GM12875 (cell line): ENCODE measurements at regions not wholly inside any gene's neighbourhood (a gene's known extent, or its start where the extent isn't known, plus 50 kb on each side); places are given as distances from the start of the nearest gene placed in this dataset.
"Not testable (repeated sequence)": the region's sequence is repeated elsewhere in the genome, so short reads cannot be mapped to it uniquely, and the experiment has no call there.

Experiments used
- H3K4me3 ChIP-seq: one replicate; pipeline ENCODE4 v1.5.1; 2011; ENCODE audit warnings: low read depth, low read length, control low read depth

DNA sequence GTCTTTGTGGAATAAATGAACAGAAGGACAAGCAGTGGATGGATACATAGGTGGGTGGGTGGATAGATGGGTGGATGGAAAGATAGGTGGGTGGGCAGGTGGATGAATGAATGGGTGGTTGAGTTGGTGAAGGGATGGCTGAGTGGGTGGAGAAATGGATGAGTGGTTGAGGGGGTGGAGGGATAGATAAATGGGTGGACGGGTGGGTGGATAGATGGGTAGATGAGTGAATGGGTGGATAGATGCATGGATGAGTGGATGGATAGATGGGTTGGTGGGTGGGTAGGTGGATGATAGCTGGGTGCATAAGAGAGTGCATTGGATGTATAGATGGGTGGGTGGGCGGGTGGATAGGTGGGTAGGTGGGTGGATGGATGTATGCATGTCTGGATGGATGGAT is 63.5 kb downstream of the UNC93B1 start:
- not testable (repeated sequence) for H3K4me3 ChIP-seq

- H3K4me3 ChIP-seq = not testable (repeated sequence)
These were observed 64.9 kb downstream of the UNC93B1 start for GRCh38 chr11:67938964-67939363.

DNA sequence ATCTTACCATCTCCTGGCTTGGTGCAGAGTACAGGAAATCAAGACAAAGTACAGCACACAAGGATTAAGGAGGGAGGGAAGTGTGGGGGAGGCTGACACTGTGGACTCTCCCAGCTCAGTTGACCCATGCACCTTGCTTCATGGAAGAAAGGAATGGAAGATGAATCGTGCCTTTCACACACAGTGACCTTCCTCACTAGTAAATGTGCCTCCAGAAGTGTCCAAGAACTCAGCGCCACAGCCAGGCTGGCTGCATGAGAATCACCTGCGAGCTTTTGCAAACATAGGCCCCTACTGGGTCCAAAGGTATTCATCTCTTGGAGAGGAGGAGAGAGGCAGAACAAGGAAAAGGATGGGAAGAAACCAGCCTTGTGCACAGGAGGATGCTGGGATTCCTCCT is 65.5 kb downstream of the UNC93B1 start:
- not testable (repeated sequence) for H3K4me3 ChIP-seq

- H3K4me3 ChIP-seq = not testable (repeated sequence)
These were observed 80.3 kb downstream of the UNC93B1 start for GRCh38 chr11:67923565-67923964.

GRCh38 chr11:67920546-67920945 is 83.4 kb downstream of the UNC93B1 start:
- not testable (repeated sequence) for H3K4me3 ChIP-seq

DNA sequence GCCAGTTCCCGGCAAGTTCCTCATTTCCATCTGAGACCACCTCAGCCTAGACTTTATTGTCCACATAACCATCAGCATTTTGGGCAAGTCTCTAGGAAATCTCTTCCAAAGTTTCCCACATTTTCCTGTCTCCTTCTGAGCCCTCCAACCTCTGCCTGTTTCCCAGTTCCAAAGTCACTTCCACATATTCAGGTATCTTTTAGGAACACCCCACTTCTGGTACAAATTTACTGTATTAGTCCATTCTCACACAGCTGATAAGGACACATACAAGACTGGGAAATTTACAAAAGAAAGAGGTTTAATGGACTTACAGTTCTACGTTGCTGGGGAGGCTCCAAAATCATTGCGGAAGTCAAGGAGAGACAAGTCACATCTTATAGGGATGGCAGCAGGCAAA is 91.7 kb downstream of the UNC93B1 start:
- not testable (repeated sequence) for H3K4me3 ChIP-seq

DNA sequence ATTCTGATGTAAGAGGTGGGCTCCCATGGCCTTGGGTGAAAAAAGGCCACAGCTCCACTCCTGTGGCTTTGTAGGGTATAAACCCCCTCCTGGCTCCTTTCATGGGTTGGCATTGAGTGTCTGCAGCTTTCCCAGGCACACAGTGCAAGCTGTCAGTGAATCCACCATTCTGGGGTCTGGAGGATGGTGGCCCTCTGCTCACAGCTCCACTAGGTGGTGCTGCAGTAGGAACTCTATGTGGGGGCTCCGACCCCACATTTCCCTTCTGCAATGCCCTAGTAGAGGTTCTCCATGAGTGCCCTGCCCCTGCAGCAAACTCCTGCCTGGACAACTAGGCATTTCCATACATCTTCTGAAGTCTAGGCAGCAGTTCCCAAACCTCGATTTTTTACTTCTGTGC is 92.7 kb downstream of the UNC93B1 start:
- not testable (repeated sequence) for H3K4me3 ChIP-seq

DNA sequence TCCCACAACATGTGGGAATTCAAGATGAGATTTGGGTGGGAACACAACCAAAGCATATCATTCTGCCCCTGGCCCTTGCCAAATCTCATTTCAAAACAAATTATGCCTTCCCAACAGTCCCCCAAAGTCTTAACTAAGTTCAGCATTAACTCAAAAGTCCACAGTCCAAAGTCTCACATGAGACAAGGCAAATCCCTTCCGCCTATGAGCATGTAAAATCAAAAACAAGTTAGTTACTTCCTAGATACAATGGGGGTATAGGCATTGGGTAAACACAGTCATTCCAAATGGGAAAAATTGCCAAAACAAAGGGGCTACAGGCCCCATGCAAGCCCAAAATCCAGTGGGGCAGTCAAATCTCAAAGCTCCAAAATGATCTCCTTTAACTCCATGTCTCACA is 93.1 kb downstream of the UNC93B1 start:
- H3K4me3 ChIP-seq = not testable (repeated sequence)

- H3K4me3 ChIP-seq = not testable (repeated sequence)
These were observed 96.9 kb downstream of the UNC93B1 start for GRCh38 chr11:67906969-67907368.

DNA sequence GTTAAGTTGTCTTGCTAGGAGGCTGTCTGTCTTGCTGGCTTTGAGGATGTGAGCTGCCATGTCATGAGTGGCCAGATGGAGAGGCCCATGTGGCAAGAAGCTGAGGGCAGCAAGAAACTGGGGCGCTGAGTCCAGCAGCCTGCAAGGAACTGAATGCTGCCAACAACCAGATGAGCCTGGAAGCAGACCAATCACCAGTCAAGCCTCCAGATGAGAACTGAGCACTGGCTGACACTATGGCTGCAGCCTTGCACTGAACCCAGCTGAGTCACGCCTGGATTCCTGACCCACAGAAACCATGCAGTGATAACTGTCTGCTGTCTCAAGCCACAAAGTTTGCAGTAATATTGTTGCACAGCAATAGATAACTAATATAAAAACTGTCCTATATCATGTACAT is 104.4 kb downstream of the UNC93B1 start:
- not testable (repeated sequence) for H3K4me3 ChIP-seq

DNA sequence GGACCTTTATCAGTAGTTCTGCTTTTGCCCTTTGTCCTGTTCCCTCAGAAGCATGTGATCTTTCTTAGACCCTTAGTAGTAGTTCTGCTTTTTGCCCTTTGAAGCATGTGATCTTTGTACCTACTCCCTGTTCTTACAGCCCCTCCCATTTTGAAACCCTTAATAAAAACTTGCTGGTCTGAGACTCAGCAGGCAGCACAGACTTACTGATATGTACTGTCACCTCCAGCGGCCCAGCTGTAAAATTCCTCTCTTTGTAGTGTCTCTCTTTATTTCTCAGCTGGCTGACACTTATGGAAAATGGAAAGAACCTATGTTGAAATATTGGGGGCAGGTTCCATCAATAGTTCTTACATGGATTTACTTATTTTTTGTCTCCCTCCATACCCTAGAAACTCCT is 110.4 kb downstream of the UNC93B1 start:
- not testable (repeated sequence) for H3K4me3 ChIP-seq

- not testable (repeated sequence) for H3K4me3 ChIP-seq
These were observed 114.3 kb downstream of the UNC93B1 start for GRCh38 chr11:67889646-67890045.

DNA sequence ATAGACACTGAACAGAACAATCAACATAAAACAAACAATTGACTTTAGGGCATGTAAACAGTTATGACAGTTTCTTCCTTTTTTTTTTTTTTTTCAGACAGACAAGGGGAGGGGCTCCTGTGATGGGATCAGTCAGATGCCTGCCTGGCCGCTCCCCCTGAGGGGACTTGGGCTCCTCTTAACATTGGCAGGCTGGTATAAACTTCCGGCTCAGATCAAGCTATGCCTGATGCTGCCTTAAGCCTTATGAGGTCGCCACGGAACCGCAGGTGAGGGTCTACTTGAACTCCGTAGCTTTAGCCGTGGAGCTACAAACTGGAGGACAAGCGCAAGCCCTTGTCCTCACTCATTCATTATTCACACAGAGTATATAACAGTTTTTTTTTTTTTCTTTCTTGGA is 115.8 kb downstream of the UNC93B1 start:
- not testable (repeated sequence) for H3K4me3 ChIP-seq

DNA sequence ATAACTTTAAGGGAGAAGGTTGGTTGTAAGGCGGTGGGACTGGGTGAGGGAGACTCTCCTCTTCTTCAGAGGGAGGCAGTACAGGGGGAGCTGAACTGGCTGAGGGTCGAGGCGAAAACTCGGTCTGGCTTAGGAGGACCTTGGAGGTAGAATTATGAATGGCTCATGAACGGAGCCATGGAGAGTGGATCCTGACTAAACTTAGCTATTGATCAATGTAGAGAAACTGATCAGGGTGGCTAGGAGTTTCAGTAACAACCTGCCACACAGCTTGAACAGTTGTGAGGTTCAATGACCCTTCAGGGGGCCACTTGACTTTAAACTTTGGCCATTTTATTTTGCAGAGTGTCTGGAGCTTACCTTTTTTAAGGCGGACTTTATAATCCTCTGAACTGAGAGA is 117.2 kb downstream of the UNC93B1 start:
- H3K4me3 ChIP-seq = not testable (repeated sequence)

GRCh38 chr11:67886207-67886606 is 117.7 kb downstream of the UNC93B1 start:
- H3K4me3 ChIP-seq = not testable (repeated sequence)

GRCh38 chr11:67885574-67885973 is 118.3 kb downstream of the UNC93B1 start:
- not testable (repeated sequence) for H3K4me3 ChIP-seq

DNA sequence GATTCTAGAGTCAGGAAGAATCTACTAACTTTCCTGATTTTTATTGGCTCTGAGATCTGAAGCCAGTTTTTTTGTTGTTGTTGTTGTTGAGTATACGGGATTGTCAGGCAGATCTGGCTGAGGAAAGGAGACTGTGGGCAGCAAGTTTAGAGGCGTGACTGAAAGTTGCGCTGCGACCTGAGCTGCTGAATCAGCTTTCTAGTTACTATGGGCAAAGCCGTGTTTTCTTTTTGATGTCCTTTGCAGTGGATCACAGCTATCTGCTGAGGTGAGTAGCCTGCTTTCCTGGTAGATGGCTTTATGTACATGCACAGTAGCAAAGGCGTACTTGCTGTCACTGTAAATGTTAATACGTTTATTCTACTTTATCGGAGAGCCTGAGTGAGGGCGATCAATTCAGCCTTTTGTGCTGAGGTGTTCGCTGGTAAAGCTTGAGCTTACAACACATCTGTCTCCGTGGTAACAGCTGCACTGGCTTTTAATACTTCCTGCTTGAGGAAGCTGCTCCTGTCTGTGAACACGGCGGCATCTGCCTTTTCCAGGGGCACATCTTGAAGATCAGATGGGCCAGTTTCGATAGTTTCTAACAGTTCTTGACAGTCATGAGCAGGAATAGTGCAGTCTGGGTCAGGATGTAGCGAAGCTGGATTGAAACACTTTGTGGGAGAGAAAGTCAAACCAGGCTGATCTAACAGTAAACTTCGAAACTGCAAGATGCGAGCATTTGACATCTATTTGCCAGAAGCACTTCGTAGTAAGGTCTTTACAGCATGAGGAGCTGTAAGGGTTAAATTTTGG is 118.9 kb downstream of the UNC93B1 start:
- H3K4me3 ChIP-seq = not testable (repeated sequence)

DNA sequence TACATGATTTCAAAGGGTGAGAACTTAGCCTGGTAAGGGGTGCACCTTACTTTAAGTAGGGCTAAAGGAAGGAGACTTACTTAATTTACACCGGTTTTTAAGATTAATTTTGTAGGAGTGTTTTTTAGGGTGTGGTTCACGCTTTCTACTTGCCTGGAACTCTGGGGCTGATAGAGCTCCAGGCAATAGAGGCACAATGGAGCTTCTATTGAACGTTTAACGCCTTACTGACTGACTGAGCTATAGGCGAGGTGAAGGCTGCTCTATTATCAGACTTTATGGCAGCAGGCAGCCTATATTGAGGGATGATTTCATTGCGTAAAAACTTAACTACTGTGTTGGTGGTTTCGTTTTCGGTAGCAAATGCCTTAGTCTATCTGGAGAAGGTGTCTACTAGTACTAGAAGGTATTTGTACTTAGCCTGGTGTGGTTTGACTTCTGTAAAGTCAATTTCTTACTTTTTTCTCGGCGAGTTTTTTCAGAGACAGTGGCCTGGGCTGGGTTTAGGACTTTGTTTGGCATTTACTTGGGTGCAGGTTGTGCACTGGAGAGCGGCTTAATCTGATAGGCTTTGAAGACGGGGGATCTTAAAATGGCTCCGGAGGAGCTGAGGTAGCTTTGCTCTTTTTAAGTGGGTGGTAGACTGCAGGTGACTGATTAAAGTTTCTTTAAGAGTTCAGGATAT is 119.7 kb downstream of the UNC93B1 start:
- H3K4me3 ChIP-seq = not testable (repeated sequence)

DNA sequence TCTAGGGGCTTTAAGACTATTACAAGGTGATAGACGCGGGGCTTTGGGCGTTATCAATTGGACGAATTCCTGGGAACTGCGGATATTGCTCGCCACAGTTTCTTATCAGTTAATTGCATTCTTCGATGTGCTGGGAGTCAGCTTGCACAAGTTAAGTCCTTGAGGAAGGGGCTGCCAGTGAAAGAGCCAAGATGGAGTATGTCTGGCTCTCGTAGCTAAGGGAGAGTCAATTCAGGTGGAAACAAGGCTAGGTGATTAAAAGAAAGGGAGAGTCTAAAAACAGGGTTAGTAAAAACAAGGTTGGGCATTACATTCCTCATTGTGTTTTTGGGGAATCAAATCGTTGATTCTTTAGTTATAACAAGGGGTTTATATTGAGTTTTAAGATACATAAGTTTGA is 121.6 kb downstream of the UNC93B1 start:
- not testable (repeated sequence) for H3K4me3 ChIP-seq

- not testable (repeated sequence) for H3K4me3 ChIP-seq
These were observed 122.1 kb downstream of the UNC93B1 start for GRCh38 chr11:67881836-67882235.

DNA sequence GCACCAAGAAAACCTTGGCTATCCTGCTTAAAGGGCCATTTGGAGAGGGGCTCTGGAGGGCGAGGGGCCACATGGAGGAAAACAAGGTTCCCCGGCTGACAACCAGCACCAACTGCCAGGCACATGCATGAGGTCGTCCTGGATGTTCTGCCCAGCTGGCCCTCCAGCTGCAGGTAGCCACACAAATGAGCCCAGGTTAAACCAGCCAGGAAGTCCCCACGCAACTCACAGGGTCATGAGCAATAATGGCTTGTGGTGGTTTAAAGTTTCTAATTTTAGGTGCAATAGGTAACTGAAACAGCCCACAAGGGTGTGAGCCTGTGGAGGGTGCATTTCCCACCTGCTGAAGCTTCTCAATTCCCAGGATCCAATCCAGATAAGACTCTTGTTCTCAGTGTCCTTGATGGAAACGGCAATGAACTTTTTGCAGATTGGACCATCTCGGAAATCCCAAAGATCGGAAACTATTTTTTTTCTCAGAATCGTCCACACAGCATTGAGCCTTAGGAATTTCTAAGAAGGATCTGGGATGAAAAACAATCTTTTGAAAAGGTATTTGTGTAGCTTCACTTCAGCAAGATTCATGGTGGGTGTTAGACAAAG is 123.2 kb downstream of the UNC93B1 start:
- H3K4me3 ChIP-seq = not testable (repeated sequence)

GRCh38 chr11:67878666-67879065 is 125.2 kb downstream of the UNC93B1 start:
- not testable (repeated sequence) for H3K4me3 ChIP-seq
